ENCODE measurements at regions not wholly inside any gene's neighbourhood (a gene's known extent, or its start where the extent isn't known, plus 50 kb on each side); places are given as distances from the start of the nearest gene placed in this dataset.
A peak's percentile ranks its signal among the peaks of the same experiment; 100 is the strongest.

DNA sequence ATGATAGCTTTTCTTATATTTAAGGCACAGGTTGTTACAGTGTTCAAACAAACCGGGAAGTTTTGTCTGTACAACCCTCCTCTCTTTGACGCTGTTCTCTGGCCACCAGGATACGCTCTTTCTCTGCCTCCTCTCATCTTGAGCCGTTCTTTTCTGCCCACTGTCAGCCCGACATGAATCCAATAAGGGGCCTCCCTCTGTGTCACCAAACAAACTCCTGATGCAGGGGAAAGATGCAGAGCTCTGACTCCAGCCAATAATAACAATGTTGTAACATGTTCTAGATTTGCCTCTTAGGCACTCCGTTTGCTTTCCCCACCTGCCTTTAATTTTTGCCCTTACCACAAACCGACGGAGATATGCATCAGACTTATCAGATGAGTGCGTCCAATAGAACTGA is 449.3 kb downstream of the SLC4A3 start:
- intact Hi-C loops (cut with DNase I) = loop anchor here (2.0 to 5.0 kb wide), 5 partner anchors 200 to 1866 kb away; partner anchors contain the start of gene EPHA4
- peak in 1 of 2 donors; percentile 78 for DNase-seq (ENCODE audit: low spot score in 2 of 2)
- TF ChIP-seq, protein P1, sequence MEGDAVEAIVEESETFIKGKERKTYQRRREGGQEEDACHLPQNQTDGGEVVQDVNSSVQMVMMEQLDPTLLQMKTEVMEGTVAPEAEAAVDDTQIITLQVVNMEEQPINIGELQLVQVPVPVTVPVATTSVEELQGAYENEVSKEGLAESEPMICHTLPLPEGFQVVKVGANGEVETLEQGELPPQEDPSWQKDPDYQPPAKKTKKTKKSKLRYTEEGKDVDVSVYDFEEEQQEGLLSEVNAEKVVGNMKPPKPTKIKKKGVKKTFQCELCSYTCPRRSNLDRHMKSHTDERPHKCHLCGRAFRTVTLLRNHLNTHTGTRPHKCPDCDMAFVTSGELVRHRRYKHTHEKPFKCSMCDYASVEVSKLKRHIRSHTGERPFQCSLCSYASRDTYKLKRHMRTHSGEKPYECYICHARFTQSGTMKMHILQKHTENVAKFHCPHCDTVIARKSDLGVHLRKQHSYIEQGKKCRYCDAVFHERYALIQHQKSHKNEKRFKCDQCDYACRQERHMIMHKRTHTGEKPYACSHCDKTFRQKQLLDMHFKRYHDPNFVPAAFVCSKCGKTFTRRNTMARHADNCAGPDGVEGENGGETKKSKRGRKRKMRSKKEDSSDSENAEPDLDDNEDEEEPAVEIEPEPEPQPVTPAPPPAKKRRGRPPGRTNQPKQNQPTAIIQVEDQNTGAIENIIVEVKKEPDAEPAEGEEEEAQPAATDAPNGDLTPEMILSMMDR (IDR thresholded peaks at IDR 0.05) = peak; percentile 21 to 45 (median 22)
- no peaks in the 10 kb centered on the region for H3K9me3 ChIP-seq
- H3K27ac ChIP-seq = peak overlapping the region; percentile 80 to 85
- H3K27me3 ChIP-seq = no peaks in the 10 kb centered on the region
- no peaks in the 10 kb centered on the region for H3K36me3 ChIP-seq
- H3K4me1 ChIP-seq = peaks cover 0 to 23% of the 10 kb centered on the region in 2 donors
- H3K4me3 ChIP-seq = peak overlapping the region in 1 of 2 donors; percentile 32

DNA sequence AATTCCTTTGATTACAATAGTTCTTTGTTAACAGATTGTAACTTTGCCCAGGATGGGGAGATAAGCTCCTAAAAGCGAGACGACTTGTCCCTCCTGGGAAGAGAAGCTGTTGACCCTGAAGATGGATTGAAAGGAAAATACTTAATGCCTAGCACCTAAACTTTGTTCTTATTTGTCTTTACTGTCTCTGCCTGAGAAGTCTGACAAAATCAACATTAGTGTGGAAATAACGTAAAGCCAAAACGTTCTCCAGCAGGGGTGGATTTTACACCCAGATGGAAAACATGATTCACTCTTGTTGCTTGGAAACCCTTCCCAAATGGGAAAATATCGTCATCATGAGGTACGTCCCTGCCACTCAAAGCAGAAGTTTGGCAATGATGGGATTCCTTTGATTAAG is 450.1 kb downstream of the SLC4A3 start:
- Histone ChIP-seq H3K36me3 (no peaks in the 10 kb centered on the region), H3K27me3 (no peaks in the 10 kb centered on the region), H3K9me3 (no peaks in the 10 kb centered on the region), H3K4me1 (peaks cover 0 to 23% of the 10 kb centered on the region in 2 donors), H3K27ac (peak overlapping the region; percentile 80 to 85), H3K4me3 (peak overlapping the region in 1 of 2 donors; percentile 32)
- DNase-seq (ENCODE audit: low spot score in 2 of 2) = peak in 1 of 2 donors; percentile 68
- intact Hi-C loops (cut with DNase I) = loop anchor here (2.0 to 5.0 kb wide), 5 partner anchors 199 to 1865 kb away; partner anchors contain the start of gene EPHA4
- TF ChIP-seq, protein P1 (IDR thresholded peaks at IDR 0.05) = no peak

DNA sequence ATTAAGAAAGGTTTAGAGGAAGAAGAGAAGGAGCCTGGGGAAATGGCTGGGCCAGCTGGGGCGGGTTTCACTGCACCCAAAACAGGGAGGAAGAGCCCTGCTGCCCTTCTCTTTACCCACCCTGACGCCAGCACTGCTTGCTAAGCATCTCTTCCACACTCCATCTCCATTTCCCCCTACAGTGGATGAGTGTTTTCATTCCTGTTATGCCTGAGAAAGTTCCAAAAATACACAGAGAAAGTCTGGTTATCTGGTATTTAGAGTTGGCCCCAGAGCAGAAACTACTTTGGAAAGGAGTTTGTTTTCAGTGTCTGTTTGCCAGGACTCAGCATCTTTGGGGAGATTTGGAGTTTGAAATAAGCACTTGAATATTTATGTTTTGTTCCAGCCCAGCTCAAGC is 451.0 kb downstream of the SLC4A3 start:
- peak in 1 of 2 donors; percentile 66 for DNase-seq (ENCODE audit: low spot score in 2 of 2)
- Histone ChIP-seq H3K36me3 (no peaks in the 10 kb centered on the region), H3K9me3 (no peaks in the 10 kb centered on the region), H3K4me1 (peaks cover 0 to 23% of the 10 kb centered on the region in 2 donors), H3K4me3 (no peak overlapping the region), H3K27me3 (no peaks in the 10 kb centered on the region), H3K27ac (peak overlapping the region; percentile 80 to 85)
- intact Hi-C loops (cut with DNase I) = loop anchor here (5.0 kb wide), 2 partner anchors 436 to 1864 kb away; no protein-coding TSS in a partner anchor
- TF ChIP-seq, protein P1 (IDR thresholded peaks at IDR 0.05) = no peak

DNA sequence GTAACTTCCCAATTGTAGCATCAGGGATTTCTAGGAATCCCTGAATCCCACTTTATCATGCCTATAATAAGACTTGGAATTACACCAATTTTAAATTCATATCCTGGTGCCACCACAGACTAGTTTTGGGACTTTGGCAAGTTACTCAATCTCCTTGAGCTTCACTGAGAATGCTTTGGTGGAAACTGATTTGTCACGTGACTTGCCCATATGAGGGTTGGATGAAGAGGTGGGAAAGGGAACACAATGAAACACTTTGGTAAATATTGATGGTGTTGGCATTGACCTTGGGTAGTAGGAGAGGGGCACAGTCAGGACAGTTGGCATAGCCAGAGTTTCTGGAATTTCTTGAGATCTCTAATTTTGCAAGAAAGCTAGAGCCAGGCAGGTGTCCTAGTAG is 452.2 kb downstream of the SLC4A3 start:
- TF ChIP-seq, protein P1 (IDR thresholded peaks at IDR 0.05) = no peak
- intact Hi-C loops (cut with DNase I) = loop anchor here (5.0 kb wide), 2 partner anchors 437 to 1863 kb away; no protein-coding TSS in a partner anchor
- Histone ChIP-seq H3K27me3 (no peaks in the 10 kb centered on the region), H3K4me3 (no peak overlapping the region), H3K36me3 (no peaks in the 10 kb centered on the region), H3K27ac (no peak overlapping the region), H3K4me1 (peaks cover 0 to 23% of the 10 kb centered on the region in 2 donors), H3K9me3 (no peaks in the 10 kb centered on the region)
- no peak for DNase-seq (ENCODE audit: low spot score in 2 of 2)

DNA sequence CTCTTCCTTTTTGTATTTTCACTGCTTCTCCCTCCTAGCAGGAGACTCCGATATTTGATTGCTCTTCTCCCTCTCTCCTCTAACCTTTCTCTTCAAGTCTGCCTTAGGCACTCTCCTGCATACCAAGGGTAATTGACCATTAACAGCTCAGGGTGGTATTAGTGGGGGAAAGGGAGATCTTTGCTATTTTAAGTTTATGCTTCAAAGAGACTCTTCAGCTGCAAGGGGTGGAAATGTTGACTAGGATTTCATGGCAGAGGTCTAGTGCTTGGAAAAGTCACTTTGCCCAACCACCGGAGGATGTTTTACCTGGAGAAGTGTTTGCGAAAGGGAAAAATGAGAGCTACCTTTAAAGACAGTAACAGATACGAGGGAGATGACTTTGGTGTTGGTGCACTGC is 453.7 kb downstream of the SLC4A3 start:
- Histone ChIP-seq H3K4me1 (peaks cover 0 to 22% of the 10 kb centered on the region in 2 donors), H3K9me3 (no peaks in the 10 kb centered on the region), H3K27me3 (no peaks in the 10 kb centered on the region), H3K4me3 (no peak overlapping the region), H3K27ac (no peak overlapping the region), H3K36me3 (no peaks in the 10 kb centered on the region)
- intact Hi-C loops (cut with DNase I) = no loop called here
- DNase-seq (ENCODE audit: low spot score in 2 of 2) = no peak
- TF ChIP-seq, protein P1 (IDR thresholded peaks at IDR 0.05) = no peak

All from ascending aorta (tissue), 2 donors.